ENCODE measurements at regions not wholly inside any gene's neighbourhood (a gene's known extent, or its start where the extent isn't known, plus 50 kb on each side); places are given as distances from the start of the nearest gene placed in this dataset.

- peak; percentile 28 for DNase-seq (ENCODE audit: low spot score)
Observed at GRCh38 chr3:76063019-76063418, 277.7 kb upstream of the ZNF717 start.

DNA sequence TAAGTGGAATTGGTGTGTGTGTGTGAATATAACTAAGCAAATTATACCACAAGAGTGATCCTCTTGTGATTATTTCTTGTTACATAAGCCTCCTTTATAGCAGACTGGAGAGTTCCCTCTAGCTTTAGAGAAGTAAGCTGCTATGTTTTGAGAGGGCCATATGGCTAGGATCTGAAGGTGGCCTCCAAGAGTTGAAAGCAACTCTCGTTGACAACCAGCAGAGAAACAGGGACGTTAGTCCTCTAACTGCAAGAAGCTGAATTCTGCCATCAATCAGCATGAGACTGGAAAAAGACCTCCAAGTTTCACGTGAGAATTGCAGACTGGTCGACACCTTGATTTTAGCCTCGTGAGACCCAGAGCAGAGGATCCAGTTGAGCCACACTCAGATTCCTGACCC, 278.5 kb upstream of the ZNF717 start:
- no peak for DNase-seq (ENCODE audit: low spot score)

- no peak for DNase-seq (ENCODE audit: low spot score)
Observed at GRCh38 chr3:76065964-76066363, 280.6 kb upstream of the ZNF717 start.

DNA sequence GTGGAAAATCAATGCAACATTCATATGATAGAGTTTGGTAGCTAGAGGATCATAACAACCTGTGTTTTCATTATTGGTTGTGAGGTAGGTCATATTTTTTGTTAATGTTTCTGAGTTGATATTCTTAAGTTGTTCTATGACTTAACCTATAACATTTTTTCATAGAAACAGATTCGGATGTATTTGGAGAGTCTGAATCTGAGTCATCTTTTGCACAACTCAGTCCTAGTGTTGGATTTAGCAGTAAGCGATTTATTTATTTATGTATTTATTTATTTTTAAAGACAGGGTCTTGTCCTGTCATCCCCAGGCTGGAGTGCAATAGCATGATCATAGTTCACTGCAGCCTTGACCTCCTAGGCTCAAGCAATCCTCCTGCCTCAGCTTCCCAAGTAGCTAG, 292.8 kb upstream of the ZNF717 start:
- DNase-seq (ENCODE audit: low spot score) = no peak

DNA sequence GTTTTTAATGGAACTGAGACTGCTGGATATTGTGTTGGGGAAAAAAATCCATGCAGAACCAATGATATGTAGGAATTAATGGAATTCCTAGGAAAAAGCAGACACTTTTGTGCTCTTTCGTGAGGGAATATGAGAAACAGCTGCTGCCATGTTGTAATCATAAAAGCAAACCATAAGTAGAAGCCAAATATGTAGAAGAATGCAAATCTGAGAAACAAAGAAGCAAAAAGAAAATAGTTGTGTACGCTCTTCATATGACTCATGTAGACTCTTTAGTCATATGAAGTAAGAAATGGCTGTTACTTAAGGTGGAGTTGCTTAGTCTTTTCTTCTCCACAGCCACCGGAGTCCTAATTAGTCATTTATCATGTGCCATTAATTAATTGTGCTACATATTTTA, 298.6 kb upstream of the ZNF717 start:
- no peak for DNase-seq (ENCODE audit: low spot score)

DNA sequence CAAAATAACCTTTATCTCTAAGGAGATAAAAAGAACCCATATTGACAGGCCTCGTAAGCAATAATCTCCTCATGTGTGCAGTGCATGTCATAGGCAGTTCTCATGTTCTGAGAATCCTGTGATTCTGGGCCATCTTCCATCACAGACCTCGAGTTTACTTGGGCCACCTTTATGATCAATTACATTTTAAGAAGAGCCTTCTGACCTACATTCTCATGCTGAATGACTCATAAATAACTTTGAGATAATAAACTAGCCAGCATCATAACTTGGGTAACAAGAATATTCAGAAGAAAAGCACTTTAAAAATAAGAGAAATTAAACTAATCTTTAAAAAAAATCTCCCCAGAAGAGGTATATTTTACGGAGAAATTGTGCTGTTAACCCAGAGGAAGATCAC, 310.7 kb upstream of the ZNF717 start:
- no peak for DNase-seq (ENCODE audit: low spot score)

GRCh38 chr3:76096836-76097588, 311.7 kb upstream of the ZNF717 start:
- DNase-seq (ENCODE audit: low spot score) = no peak

GRCh38 chr3:76097589-76097969, 312.2 kb upstream of the ZNF717 start:
- DNase-seq (ENCODE audit: low spot score) = no peak

DNA sequence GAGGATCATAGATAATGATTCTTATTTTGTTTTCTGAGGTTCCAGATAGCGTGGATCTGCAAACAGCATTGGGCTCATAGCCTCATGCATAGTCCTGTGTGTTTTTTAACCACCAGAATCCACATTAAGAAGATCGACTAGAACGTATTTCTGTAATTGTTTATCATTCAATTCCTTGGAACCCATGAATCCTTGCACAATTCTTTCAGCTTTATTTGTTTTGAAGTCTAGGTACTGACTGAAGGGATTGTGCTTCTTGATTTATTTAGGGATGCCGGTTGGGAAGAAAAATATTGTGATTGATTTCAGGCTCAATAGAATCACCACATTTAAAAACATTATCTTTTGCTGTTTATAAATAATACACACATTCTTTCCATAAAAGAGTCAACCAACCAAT, 314.6 kb upstream of the ZNF717 start:
- no peak for DNase-seq (ENCODE audit: low spot score)

DNA sequence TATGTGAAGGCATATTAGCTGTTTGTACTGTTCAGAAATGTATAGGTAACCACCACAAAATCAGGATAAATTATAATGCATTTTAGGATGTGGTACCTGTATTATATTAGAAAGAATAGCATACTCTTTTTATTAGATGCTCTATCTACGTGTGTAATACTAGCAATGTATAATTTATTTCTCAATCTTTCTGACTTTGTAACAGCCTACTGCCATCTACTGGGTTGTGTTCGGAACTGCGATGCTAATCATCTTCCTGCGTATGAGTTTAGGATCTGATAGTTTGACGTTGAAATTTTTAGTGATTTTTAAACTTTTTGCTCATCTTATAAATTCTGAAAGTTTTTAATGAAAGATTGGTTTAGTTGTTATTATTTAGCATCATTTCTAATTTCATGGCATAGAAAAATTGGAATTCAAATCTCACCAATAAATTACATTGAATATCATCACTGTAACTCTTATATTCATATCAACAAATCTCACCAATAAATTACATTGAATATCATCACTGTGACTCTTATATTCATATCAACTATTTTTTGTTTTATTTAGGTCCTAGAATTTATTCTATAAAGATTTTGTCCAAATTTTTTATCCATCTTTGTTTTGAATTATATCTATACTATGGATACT, 322.7 kb upstream of the ZNF717 start:
- peak; percentile 25 for DNase-seq (ENCODE audit: low spot score)

DNA sequence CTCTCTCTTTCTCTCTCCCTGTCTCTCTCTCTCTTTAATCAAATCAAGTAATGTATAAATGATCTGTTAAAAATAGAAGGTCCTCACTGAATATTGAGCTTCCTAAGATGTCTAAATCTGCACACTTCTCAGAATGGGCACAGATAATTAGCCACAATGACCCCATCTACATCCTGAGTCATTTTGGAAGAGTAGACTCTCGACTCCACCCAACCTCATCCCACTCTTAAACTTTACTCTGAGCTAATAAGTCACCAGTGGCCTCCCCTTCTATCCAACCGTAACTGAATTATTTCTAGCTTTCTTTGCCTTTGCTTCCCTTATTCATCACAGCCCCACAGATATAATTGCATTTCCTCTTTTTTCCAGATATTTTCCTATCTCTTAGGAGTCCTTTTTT, 326.5 kb upstream of the ZNF717 start:
- no peak for DNase-seq (ENCODE audit: low spot score)

GRCh38 chr3:76122007-76122406, 336.7 kb upstream of the ZNF717 start:
- DNase-seq (ENCODE audit: low spot score) = no peak

DNA sequence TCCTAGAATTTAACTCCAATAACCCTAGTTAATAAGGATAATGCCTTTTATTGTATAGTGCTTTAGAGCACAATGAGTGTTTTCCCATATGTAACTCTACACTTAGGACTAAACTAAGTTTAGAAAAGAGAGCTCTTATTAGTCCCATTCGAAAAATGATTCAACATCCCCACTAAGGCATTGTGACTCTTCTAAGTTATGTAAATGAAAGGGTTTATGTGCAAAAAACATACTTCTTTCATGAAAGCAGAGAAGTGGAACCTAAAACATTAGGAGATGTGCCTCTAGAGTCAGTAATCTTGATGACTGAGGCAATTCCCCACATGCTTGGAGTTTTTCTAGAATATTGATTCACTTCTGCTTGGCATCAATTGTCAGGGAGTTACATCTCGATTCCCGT, 344.1 kb upstream of the ZNF717 start:
- DNase-seq (ENCODE audit: low spot score) = no peak

GRCh38 chr3:76131396-76132153, 346.2 kb upstream of the ZNF717 start:
- no peak for DNase-seq (ENCODE audit: low spot score)

GRCh38 chr3:76132154-76132470, 346.8 kb upstream of the ZNF717 start:
- DNase-seq (ENCODE audit: low spot score) = no peak

DNA sequence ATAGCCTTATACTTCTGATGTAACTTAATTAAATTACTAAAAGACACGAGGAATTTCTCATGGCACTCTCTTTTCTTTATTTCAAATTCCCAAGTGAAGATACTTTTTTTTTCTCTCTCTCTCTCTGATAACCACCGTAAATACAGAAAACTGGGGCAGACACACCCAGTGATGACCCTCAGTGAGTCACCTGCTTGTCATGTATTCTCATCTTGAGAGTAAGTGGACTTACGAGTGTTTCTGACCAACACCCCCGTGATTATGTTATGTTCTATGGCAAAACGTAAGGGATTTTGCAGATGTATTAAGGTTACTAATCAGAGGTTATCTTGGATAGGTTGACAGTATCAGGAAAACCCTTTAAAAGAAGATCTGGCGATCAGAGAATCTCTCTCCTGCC, 348.8 kb upstream of the ZNF717 start:
- DNase-seq (ENCODE audit: low spot score) = no peak

- no peak for DNase-seq (ENCODE audit: low spot score)
Observed at GRCh38 chr3:76138921-76139320, 353.6 kb upstream of the ZNF717 start.

DNA sequence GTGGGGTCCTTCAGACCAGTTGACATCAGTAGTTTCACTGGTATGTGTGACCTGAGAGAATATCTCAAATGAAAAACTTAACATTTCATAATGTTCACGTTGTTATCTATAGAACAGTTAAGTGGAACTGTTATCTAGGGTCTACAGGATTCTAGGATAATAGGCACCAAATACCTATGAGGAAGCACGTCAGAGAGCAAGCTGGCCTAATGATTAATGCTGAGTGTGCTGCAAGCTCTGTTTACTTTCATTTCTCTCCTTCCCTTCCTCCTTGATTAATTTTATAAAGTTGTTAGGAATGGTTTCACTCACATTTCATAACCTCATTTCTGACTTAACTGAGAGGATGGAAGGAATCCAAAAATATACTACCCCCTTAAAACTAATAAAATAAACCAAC, 362.5 kb upstream of the ZNF717 start:
- DNase-seq (ENCODE audit: low spot score) = no peak

DNA sequence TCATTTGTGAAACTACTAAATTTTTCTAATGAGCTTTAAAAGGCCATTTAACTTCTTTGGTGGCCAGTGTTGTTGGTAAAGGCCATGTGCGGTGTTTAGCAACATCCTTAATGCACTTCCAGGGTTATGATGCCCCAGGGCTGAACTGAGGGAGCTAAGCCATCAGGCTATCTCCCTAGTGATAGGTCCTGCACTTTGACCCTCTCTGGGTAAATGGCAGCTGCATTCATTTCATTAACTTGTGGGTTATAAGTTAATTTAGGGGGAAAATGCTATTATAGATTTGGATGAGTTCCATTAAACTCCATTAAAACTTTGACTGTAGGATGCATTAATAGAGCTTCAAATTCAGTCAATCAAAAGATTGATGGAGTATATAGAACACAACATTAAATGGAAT, 366.7 kb upstream of the ZNF717 start:
- no peak for DNase-seq (ENCODE audit: low spot score)

DNA sequence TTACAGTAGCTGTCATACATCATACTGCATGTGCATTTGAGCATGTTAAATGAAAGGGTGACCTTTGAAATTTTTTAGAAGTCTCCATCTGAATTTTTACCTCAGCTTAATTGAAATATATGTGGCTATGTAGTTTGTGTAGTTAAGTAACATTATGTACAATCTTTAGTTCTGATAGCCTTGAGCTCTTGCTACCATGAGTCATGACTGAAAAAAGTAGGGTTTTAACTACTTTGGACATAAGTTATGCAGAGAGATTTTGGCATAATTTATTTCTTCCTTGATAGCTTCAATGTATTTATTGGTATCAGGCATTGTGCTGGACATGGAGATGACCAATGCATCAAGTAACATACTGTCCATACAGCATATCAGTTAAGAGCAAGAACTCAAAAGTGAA, 376.5 kb upstream of the ZNF717 start:
- no peak for DNase-seq (ENCODE audit: low spot score)

DNA sequence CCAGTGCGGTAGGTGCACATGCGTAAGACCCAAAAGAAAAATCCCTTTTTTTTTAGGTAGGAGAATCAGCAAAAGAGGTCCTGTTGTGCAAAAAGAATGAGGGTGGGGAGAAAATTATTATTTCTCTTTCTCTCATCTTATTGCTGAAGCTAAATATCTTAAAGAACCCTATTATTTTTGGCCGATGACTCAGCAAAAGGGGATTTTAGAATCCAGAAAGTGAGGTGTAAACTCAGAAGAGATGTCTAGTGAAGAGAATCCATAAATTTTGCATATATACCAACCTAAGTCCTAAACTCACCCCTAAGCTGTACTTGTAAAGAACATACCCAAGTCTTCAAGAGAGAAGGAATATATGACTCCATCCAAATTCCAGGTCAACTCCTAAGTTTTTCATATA, 386.3 kb upstream of the ZNF717 start:
- no peak for DNase-seq (ENCODE audit: low spot score)

DNA sequence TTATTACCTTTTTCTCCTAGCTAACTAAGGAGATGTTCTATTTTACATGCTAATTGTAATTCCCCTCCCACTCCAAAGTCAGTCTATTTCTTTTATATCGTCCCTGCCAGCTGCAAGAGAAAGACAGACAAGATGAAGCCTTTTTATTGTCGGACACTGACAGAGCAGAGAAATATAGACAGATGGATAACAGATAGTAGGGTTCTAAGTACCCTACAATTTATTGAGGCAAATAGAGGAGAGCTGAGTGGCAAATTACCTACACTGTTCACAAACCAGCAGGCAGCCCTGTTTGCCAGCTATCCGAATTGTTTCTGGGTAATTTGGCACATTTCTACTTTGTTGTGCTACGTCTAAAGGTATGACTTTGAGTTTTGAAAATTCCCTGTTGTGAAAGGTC, 392.3 kb upstream of the ZNF717 start:
- no peak for DNase-seq (ENCODE audit: low spot score)

DNA sequence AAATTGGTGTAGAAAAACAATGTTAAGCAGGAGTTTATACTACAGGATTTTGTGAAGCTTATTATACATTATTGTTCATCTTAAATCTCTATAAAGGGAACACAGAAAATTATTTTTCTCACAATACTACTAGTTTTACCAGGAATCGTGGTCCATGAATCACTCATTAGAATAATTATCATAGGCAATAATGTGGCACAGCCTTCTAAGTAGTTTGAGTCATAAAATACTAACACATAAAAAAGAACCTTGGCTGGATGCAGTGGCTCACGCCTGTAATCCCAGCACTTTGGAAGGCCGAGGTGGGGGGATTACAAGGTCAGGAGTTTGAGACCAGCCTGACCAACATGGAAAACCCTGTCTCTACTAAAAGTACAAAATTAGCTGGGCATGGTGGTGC, 393.1 kb upstream of the ZNF717 start:
- no peak for DNase-seq (ENCODE audit: low spot score)

Data from HT-29 (cell line).